K562 (cell line): ENCODE measurements at regions not wholly inside any gene's neighbourhood (a gene's known extent, or its start where the extent isn't known, plus 50 kb on each side); places are given as distances from the start of the nearest gene placed in this dataset.

Source experiments
- ATAC-seq: fragments of 200-7000 bp; cut with Tn5 transposase; 3 replicates; pipeline ENCODE4 v1.9.1; 2020; ENCODE audit warnings: moderate library complexity
- BruUV-seq: library from RNA; stranded (reverse); fragments of 400-500 nt; replicated peaks from 2 replicates; lab custom pipeline; 2021; lab: Mats Ljungman, UMichigan
- CTCF ChIA-PET: fragments of 300-600 bp; formaldehyde crosslinking; extraction: SDS; loops from one replicate; lab custom pipeline; 2021; ENCODE audit warnings: low intra/inter-chr PET ratio; lab: Yijun Ruan, JAX
- POLR2A ChIA-PET: fragments of 300-600, 350-650 bp; sonication (Branson Sonifier 250); formaldehyde crosslinking; extraction: SDS; loops from one replicate; lab custom pipeline; 2021; ENCODE audit warnings: antibody characterized with exemption, inconsistent platforms; lab: Yijun Ruan, JAX
- DNase-seq, 4 experiments: peaks; one replicate each; pipeline versions ENCODE4 v3.0.0 to v3.0.0-alpha.2; 2011 to 2018; ENCODE audit warnings: low spot score in 3 of 4, mixed read lengths in 3 of 4; ENCODE audit errors: extremely low read depth in 1 of 4
- FAIRE-seq: peaks from 2 replicates; lab custom pipeline; 2011; peaks lifted over from hg19 to GRCh38; lab: Jason Lieb, UNC
- H2AFZ ChIP-seq: 2 replicates; pipeline ENCODE4 v1.6.0; 2011; ENCODE audit warnings: low read depth, low read length, control low read depth, inconsistent platforms
- H3K27ac ChIP-seq: fragments of 200-600 bp; 3 replicates; pipeline ENCODE4 v1.8.0; 2011; ENCODE audit warnings: low read depth, mild to moderate bottlenecking, control low read depth, inconsistent platforms, low read length, moderate library complexity, mixed read lengths; ENCODE audit errors: extremely low read depth
- H3K27me3 ChIP-seq, 2 experiments: fragments of 300-600 bp in 1 of 2; 2 replicates in 1 of 2; 3 replicates in 1 of 2; pipeline versions ENCODE4 v1.6.0 to v1.8.0; 2011; ENCODE audit warnings: inconsistent platforms in 2 of 2, low read length in 2 of 2, mild to moderate bottlenecking in 1 of 2, mixed read lengths in 1 of 2, moderate library complexity in 1 of 2; ENCODE audit not compliant: control insufficient read depth in 2 of 2, insufficient read depth in 2 of 2
- H3K36me3 ChIP-seq: fragments of 300-600 bp; 3 replicates; pipeline ENCODE4 v1.8.0; 2011; ENCODE audit warnings: mild to moderate bottlenecking, low read length, inconsistent platforms; ENCODE audit not compliant: control insufficient read depth, insufficient read depth
- H3K4me1 ChIP-seq, 2 experiments: fragments of 200-600 bp in 1 of 2; replicated peaks in 1 of 2; 2 replicates in 1 of 2; 3 replicates in 1 of 2; pipeline versions ENCODE4 v1.5.1 to v1.8.0; 2011; ENCODE audit warnings: inconsistent platforms in 2 of 2, low read length in 2 of 2, mild to moderate bottlenecking in 1 of 2, mixed read lengths in 1 of 2, moderate library complexity in 1 of 2; ENCODE audit not compliant: control insufficient read depth in 2 of 2, insufficient read depth in 2 of 2
- H3K4me2 ChIP-seq: 2 replicates; pipeline ENCODE4 v1.6.1; 2011; ENCODE audit warnings: low read length, control low read depth, inconsistent platforms, mixed read lengths; ENCODE audit not compliant: insufficient read depth
- H3K4me3 ChIP-seq: fragments of 200-600 bp; sonication (generic), shearing (Covaris generic); 2 replicates; pipeline ENCODE4 v1.5.1; 2016; ENCODE audit warnings: control low read depth, inconsistent platforms
- H3K79me2 ChIP-seq: fragments of 200-600 bp; 3 replicates; pipeline ENCODE4 v1.8.0; 2011; ENCODE audit warnings: low read length, inconsistent platforms; ENCODE audit not compliant: control insufficient read depth, insufficient read depth
- H3K9ac ChIP-seq, 2 experiments: 2 replicates each; pipeline versions ENCODE4 v1.6.0 to v1.6.1; 2011; ENCODE audit warnings: low read depth in 2 of 2, low read length in 2 of 2, control low read depth in 1 of 2, inconsistent platforms in 1 of 2, mild to moderate bottlenecking in 1 of 2, mixed read lengths in 1 of 2; ENCODE audit not compliant: insufficient read depth in 1 of 2
- H3K9me1 ChIP-seq: one replicate; pipeline ENCODE4 v1.6.0; 2011; ENCODE audit warnings: inconsistent platforms, mild to moderate bottlenecking, low read length, moderate library complexity; ENCODE audit not compliant: control insufficient read depth, insufficient read depth
- H3K9me3 ChIP-seq: replicated peaks from 2 replicates; pipeline ENCODE4 v1.5.1; 2011; ENCODE audit warnings: low read depth, low read length, inconsistent platforms; ENCODE audit not compliant: control insufficient read depth, insufficient read depth
- H4K20me1 ChIP-seq: replicated peaks from 2 replicates; pipeline ENCODE4 v1.6.1; 2011; ENCODE audit warnings: low read length, inconsistent platforms, mixed read lengths; ENCODE audit not compliant: control insufficient read depth, insufficient read depth
- HMG20B ChIP-seq: fragments of 250-450 bp; sonication (Bioruptor Pico); IDR thresholded peaks from 2 replicates; pipeline ENCODE4 v1.5.0; 2021; ENCODE audit warnings: mild to moderate bottlenecking
- SIX5 ChIP-seq, 2 experiments: IDR thresholded peaks; 2 replicates each; pipeline ENCODE4 v1.6.1; 2011; ENCODE audit warnings: low read length in 2 of 2, borderline replicate concordance in 1 of 2, low read depth in 1 of 2, mild to moderate bottlenecking in 1 of 2, moderate library complexity in 1 of 2; ENCODE audit not compliant: insufficient read depth in 1 of 2
- TFAM ChIP-seq: fragments of 250-450 bp; sonication (Bioruptor Pico); conservative IDR thresholded peaks from 2 replicates; pipeline ENCODE4 v1.5.0; 2021; ENCODE audit warnings: mild to moderate bottlenecking, moderate library complexity
- ZBTB7A ChIP-seq: IDR thresholded peaks from 2 replicates; pipeline ENCODE4 v1.6.1; 2011; ENCODE audit warnings: low read depth, mild to moderate bottlenecking, low read length, moderate library complexity, borderline replicate concordance; ENCODE audit not compliant: control insufficient read depth
- WGBS: fragments of 100-300 bp; shearing (Covaris generic); methylation state at CpG from one replicate; pipeline ENCODE4 v1.1.6; 2016; ENCODE audit warnings: low coverage, mixed read lengths; ENCODE audit not compliant: insufficient coverage; ENCODE audit errors: missing lambda C conversion rate; 5-methylcytosine and 5-hydroxymethylcytosine counted together
- in situ Hi-C: fragments of 300-500 bp; cut with MboI; formaldehyde crosslinking; loops from 4 replicates; pipeline ENCODE4 v1.15.0; 2018; ENCODE audit warnings: inconsistent platforms, mixed read lengths
- intact Hi-C: fragments of 100-400 bp; cut with micrococcal nuclease; formaldehyde crosslinking; loops from 2 replicates; pipeline ENCODE4 v1.14.2; 2022

- intact Hi-C loops, result no loop called here
- ATAC-seq, result no peak
- WGBS, result 4% methylated on average over 2 of the region's 2 CpGs
- DNase-seq, result no peak
- Histone ChIP-seq H2AFZ (no peak overlapping the region), H3K9me3 (no peaks in the 10 kb centered on the region), H3K27me3 (no peaks in the 10 kb centered on the region), H3K27ac (no peak overlapping the region), H4K20me1 (no peaks in the 10 kb centered on the region), H3K9me1 (no peaks in the 10 kb centered on the region), H3K9ac (no peak overlapping the region), H3K4me3 (no peak overlapping the region), H3K79me2 (no peaks in the 10 kb centered on the region), H3K36me3 (no peaks in the 10 kb centered on the region), H3K4me2 (no peak overlapping the region), H3K4me1 (no peaks in the 10 kb centered on the region)
- in situ Hi-C loops, result no loop called here
- ChIA-PET POLR2A (no interaction called here), CTCF (no interaction called here)
- BruUV-seq, result no TSS peak
- FAIRE-seq, result no peak
- TF ChIP-seq ZBTB7A (no peak), HMG20B (no peak)
Measured at GRCh38 chr5:167802755-167803431, 488.6 kb upstream of the WWC1 start.

- DNase-seq, result no peak
- POLR2A ChIA-PET, result interaction anchor here (0.6 to 1.4 kb wide), 2 partner anchors 9 to 247 kb away, joined by 3 to 5 read pairs; no protein-coding TSS in a partner anchor
- no peaks in the 10 kb centered on the region for H3K36me3 ChIP-seq
- intact Hi-C loops, result no loop called here
- H3K27ac ChIP-seq, result no peak overlapping the region
- no peaks in the 10 kb centered on the region for H3K4me1 ChIP-seq
- ATAC-seq, result no peak
- no peak overlapping the region for H3K4me3 ChIP-seq
- H3K9ac ChIP-seq, result no peak overlapping the region
- H4K20me1 ChIP-seq, result no peaks in the 10 kb centered on the region
- H2AFZ ChIP-seq, result no peak overlapping the region
- no peak for FAIRE-seq
- no peaks in the 10 kb centered on the region for H3K79me2 ChIP-seq
- TF ChIP-seq SIX5 (IDR thresholded peaks at IDR 0.05; ENCODE audit: borderline replicate concordance in 1 of 2, insufficient read depth in 1 of 2, low read depth in 1 of 2, low read length in 2 of 2) (no peak), TFAM (no peak)
- TF ChIP-seq, all 486 proteins: peak for 0
- no TSS peak for BruUV-seq
- Histone ChIP-seq H3K27me3 (no peaks in the 10 kb centered on the region), H3K9me3 (no peaks in the 10 kb centered on the region), H3K9me1 (no peaks in the 10 kb centered on the region), H3K4me2 (no peak overlapping the region)
- 0% methylated on average over 7 of the region's 7 CpGs for WGBS
- in situ Hi-C loops, result no loop called here
- CTCF ChIA-PET, result no interaction called here
Measured at GRCh38 chr5:167804512-167805220, 486.8 kb upstream of the WWC1 start.
